Retina (tissue), 1 donor: ENCODE measurements at regions not wholly inside any gene's neighbourhood (a gene's known extent, or its start where the extent isn't known, plus 50 kb on each side); places are given as distances from the start of the nearest gene placed in this dataset.

Experiments used
- DNase-seq: peaks from one replicate; pipeline ENCODE4 v3.0.0-alpha.2; 2016

DNA sequence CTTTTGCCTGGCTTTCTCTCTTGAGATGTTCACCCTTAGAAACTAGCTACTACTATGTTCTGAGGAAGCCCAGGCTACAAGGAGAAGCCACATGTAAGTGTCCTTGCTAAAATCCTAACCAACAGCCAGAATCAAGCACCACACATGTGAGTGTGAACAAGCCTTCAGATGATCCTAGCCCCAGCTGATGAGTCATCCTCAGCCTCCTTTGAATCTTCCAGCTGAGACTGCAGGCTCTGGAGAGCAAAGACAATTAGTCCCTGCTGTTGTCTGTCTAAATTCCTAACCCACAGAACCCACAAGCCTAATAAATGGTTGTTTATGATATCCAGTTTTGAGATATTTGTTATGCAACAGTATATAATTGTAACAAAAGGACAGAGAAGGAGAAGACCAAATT, 92.8 kb upstream of the TAC1 start:
- no peak for DNase-seq

DNA sequence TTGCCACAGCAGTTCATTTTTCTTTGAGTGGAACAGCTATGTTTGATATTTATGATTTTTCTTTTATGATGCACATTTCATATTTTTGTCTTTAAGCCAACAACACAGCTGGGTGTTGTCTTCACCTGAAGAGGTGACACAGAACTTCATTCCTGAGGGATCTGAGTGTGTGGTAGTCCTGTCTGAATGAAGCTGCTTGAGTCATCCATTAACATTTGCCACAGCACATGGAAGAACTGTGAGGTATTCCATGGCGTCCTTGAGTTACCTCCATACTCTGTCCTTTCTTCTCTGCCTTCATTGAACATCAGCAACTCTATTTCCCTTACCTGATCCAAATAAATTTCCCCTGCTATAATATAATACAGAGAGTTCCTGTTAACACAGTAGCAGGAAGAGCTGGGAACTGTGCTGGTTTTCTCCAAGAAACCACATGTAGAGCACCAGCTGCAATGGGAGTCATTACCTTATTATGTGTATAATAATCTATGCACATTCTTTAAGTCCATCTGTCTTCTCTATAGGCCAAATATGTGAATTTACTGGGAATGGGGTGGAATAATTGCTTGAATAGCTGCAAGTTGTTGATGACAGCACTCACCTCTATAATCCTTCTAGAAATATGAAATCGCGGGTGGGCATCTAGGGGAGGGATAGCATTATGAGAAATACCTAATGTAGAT, 72.4 kb upstream of the TAC1 start:
- DNase-seq, result no peak

DNA sequence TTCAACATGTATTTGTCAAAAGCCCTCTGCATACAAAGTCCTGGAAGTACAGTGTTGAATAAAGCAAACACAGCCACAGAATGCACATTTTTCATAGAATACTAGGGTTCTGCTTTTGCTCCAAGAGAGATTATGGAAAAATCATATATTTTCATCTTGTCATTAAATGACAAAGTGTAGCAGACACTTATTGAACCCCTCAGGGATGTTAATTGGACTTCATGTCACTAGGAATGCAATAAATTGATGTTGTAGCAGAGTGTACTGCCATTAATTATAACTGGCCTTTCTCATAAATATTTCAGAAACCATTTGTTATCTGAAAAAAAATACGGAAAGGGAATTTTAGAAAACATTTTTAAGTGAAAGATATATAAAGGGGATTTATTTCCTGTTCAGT, 64.5 kb upstream of the TAC1 start:
- no peak for DNase-seq

DNA sequence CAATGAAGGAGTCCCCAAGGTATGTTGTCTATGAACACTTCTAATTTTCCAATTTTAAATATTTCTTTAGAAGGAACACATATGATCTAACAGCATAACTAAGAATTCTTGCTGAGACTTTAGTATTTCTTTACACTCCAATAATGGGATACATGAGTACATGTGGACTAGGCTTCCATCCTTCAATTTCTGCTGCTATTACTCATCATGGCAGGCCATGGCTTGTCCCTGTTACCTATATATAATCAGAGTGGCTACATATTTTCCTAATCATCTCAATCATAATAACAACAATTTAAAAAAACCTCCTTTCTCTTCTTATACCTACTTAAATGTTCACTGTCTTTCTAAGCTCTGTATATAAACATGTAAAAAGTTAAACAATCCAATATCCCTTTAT, 60.3 kb upstream of the TAC1 start:
- no peak for DNase-seq

DNA sequence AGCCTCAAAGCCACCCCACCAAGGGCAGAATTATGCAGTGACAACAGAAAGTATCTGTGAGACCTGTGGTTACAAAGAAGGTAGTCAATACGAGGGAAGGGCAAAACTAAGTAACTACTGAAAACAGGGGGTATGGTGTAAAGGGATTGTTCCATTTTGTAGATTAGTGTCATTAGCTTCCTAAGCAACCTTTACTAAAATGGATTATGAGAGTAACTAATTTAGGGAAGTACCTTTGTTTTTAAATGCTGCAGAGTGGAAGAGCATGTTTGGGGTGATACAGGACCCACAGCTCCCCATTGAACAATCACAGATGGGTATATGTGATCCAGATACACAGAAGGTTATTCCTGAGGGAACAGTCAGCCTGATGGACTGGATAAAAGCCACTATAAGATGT, 51.3 kb upstream of the TAC1 start:
- DNase-seq, result no peak
